Calu3 (cell line): ENCODE measurements at regions not wholly inside any gene's neighbourhood (a gene's known extent, or its start where the extent isn't known, plus 50 kb on each side); places are given as distances from the start of the nearest gene placed in this dataset.

Experiments used
- BruUV-seq: library from RNA; stranded (reverse); fragments of 400-500 nt; replicated peaks from 2 replicates; lab custom pipeline; 2021; lab: Mats Ljungman, UMichigan
- CTCF ChIA-PET: fragments of 300-600 bp; sonication (Branson Sonifier 250); formaldehyde crosslinking; loops from one replicate; lab custom pipeline; 2022; ENCODE audit warnings: antibody characterized with exemption; lab: Charles Lee
- DNase-seq: peaks from one replicate; pipeline ENCODE4 v3.0.0; 2022
- H3K27ac Mint-ChIP-seq: one replicate; pipeline ENCODE4 v1.8.0; 2022; ENCODE audit warnings: mixed read lengths; ENCODE audit not compliant: unreplicated experiment
- H3K27me3 Mint-ChIP-seq: one replicate; pipeline ENCODE4 v1.8.0; 2022; ENCODE audit warnings: mixed read lengths; ENCODE audit not compliant: unreplicated experiment
- H3K36me3 Mint-ChIP-seq: one replicate; pipeline ENCODE4 v1.8.0; 2022; ENCODE audit warnings: mild to moderate bottlenecking, moderate library complexity, mixed read lengths; ENCODE audit not compliant: insufficient read depth, unreplicated experiment
- H3K4me1 Mint-ChIP-seq: one replicate; pipeline ENCODE4 v1.8.0; 2022; ENCODE audit warnings: mild to moderate bottlenecking, low read depth, mixed read lengths; ENCODE audit not compliant: unreplicated experiment
- H3K4me3 Mint-ChIP-seq: one replicate; pipeline ENCODE4 v1.8.0; 2022; ENCODE audit warnings: mild to moderate bottlenecking, low read depth, moderate library complexity, mixed read lengths; ENCODE audit not compliant: unreplicated experiment
- H3K9me3 Mint-ChIP-seq: one replicate; pipeline ENCODE4 v1.8.0; 2022; ENCODE audit warnings: low read depth, mixed read lengths; ENCODE audit not compliant: unreplicated experiment
- intact Hi-C: fragments of 100-400 bp; cut with micrococcal nuclease; formaldehyde crosslinking; loops from one replicate; pipeline ENCODE4 v1.10.0; 2022; ENCODE audit not compliant: unreplicated experiment
- TF ChIP-seq, protein P1 (sequence below): fragments of 200-600 bp; IDR thresholded peaks from one replicate; pipeline ENCODE4 v1.8.0; 2022; ENCODE audit warnings: antibody characterized with exemption; ENCODE audit not compliant: unreplicated experiment

GRCh38 chr6:168996356-168996625 lies 257.4 kb downstream of the THBS2 start:
- DNase-seq = no peak
- Mint-ChIP-seq H3K9me3 (no peaks in the 10 kb centered on the region), H3K4me1 (no peaks in the 10 kb centered on the region), H3K36me3 (no peaks in the 10 kb centered on the region), H3K4me3 (no peak overlapping the region), H3K27me3 (no peaks in the 10 kb centered on the region), H3K27ac (no peak overlapping the region)
- CTCF ChIA-PET = no interaction called here
- TF ChIP-seq, protein P1, sequence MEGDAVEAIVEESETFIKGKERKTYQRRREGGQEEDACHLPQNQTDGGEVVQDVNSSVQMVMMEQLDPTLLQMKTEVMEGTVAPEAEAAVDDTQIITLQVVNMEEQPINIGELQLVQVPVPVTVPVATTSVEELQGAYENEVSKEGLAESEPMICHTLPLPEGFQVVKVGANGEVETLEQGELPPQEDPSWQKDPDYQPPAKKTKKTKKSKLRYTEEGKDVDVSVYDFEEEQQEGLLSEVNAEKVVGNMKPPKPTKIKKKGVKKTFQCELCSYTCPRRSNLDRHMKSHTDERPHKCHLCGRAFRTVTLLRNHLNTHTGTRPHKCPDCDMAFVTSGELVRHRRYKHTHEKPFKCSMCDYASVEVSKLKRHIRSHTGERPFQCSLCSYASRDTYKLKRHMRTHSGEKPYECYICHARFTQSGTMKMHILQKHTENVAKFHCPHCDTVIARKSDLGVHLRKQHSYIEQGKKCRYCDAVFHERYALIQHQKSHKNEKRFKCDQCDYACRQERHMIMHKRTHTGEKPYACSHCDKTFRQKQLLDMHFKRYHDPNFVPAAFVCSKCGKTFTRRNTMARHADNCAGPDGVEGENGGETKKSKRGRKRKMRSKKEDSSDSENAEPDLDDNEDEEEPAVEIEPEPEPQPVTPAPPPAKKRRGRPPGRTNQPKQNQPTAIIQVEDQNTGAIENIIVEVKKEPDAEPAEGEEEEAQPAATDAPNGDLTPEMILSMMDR = no peak
- intact Hi-C loops = no loop called here
- BruUV-seq = no TSS peak

- Mint-ChIP-seq H3K27me3 (no peaks in the 10 kb centered on the region), H3K4me3 (no peak overlapping the region), H3K4me1 (no peaks in the 10 kb centered on the region)
Observed at GRCh38 chr6:168995526-168996355, 257.9 kb downstream of the THBS2 start.

DNA sequence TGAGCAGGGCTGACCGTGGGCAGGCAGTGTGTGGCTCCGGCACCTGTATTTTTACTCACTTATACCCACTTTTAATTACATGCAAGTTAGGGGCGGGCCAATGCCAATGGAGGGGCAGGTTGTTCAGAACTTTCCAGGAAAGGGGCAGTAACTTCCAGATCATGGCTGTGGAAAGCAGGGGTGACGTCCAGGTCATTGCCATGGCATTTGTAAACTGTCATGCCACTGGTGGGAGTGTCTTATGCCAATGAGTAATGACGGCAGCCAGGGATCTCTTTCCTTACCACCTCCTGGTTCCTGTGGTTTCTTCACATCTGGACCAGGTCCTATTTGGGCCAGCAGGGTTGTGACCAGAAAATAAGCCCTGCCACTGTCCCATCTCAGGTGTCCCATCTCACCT lies 258.7 kb downstream of the THBS2 start:
- Mint-ChIP-seq H3K36me3 (no peaks in the 10 kb centered on the region), H3K4me1 (no peaks in the 10 kb centered on the region), H3K9me3 (no peaks in the 10 kb centered on the region), H3K27me3 (no peaks in the 10 kb centered on the region), H3K27ac (no peak overlapping the region), H3K4me3 (no peak overlapping the region)
- TF ChIP-seq, protein P1 = no peak
- CTCF ChIA-PET = interaction anchor here (0.5 kb wide), 1 partner anchor 351 kb away, joined by 3 read pairs; no protein-coding TSS in a partner anchor
- DNase-seq = peak; percentile 18
- intact Hi-C loops = no loop called here
- no TSS peak for BruUV-seq

More at GRCh38 chr6:168995526-168996355, 257.9 kb downstream of the THBS2 start:
- CTCF ChIA-PET = no interaction called here
- no peaks in the 10 kb centered on the region for H3K9me3 Mint-ChIP-seq
- H3K27ac Mint-ChIP-seq = no peak overlapping the region
- BruUV-seq = no TSS peak
- H3K36me3 Mint-ChIP-seq = no peaks in the 10 kb centered on the region
- TF ChIP-seq, protein P1 = no peak
- no peak for DNase-seq
- intact Hi-C loops = no loop called here

DNA sequence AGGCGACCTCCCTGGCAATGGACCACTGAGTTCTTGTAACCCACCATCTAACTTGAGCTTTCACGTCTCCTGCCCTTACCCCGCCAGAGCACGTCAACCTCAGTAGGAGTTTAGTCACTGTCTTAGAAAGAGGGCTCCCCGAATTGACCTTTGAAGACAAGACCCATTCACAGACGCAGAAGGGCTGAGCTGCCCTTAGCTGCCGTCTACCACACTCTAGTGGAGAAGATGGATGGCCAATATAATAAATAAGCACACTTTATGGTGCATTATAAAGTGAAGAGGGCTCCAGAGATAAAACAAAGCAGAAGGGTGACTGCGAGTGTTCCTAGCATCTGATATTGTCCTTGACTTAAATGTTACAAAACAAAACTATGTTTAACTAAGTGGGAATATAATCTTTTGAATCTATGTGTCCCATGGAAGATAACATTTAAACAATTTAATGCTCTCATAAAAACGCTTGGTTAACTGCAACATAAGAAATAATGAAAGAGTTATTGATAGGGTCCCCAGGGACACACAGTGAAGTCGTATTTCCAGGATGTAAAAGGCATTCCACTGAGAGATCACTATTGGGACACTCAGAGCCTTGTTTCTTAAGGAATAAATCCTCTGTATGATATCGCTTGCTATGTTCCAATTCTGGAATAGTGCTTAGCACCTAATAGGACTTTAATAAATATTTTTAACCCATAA lies 261.1 kb downstream of the THBS2 start:
- intact Hi-C loops = no loop called here
- DNase-seq = no peak
- H3K27ac Mint-ChIP-seq = no peak overlapping the region
- TF ChIP-seq, protein P1 = no peak
- H3K4me1 Mint-ChIP-seq = no peaks in the 10 kb centered on the region
- no peaks in the 10 kb centered on the region for H3K27me3 Mint-ChIP-seq
- no peaks in the 10 kb centered on the region for H3K9me3 Mint-ChIP-seq
- H3K36me3 Mint-ChIP-seq = no peaks in the 10 kb centered on the region
- no TSS peak for BruUV-seq
- no peak overlapping the region for H3K4me3 Mint-ChIP-seq
- CTCF ChIA-PET = no interaction called here
